Fibroblast of the aortic adventitia (primary cell): ENCODE measurements at regions not wholly inside any gene's neighbourhood (a gene's known extent, or its start where the extent isn't known, plus 50 kb on each side); places are given as distances from the start of the nearest gene placed in this dataset.

Experiments used
- DNase-seq: peaks from one replicate; pipeline ENCODE4 v3.0.0-alpha.2; 2010; ENCODE audit warnings: low read depth
- H3K4me3 ChIP-seq: 2 replicates; pipeline ENCODE4 v1.5.1; 2011; ENCODE audit warnings: low read depth, mild to moderate bottlenecking, control low read depth, low read length, moderate library complexity
- CTCF ChIP-seq: IDR thresholded peaks from 2 replicates; pipeline ENCODE4 v1.5.1; 2011; ENCODE audit warnings: mild to moderate bottlenecking, low read length, control low read depth, inconsistent platforms; ENCODE audit not compliant: insufficient read depth

GRCh38 chr22:49466878-49467595 lies 360.6 kb downstream of the BRD1 start:
- no peak overlapping the region for H3K4me3 ChIP-seq
- no peak for TF ChIP-seq CTCF
- no peak for DNase-seq

GRCh38 chr22:49464037-49464436 lies 363.6 kb downstream of the BRD1 start:
- no peak for DNase-seq
- no peak overlapping the region for H3K4me3 ChIP-seq
- no peak for TF ChIP-seq CTCF

DNA sequence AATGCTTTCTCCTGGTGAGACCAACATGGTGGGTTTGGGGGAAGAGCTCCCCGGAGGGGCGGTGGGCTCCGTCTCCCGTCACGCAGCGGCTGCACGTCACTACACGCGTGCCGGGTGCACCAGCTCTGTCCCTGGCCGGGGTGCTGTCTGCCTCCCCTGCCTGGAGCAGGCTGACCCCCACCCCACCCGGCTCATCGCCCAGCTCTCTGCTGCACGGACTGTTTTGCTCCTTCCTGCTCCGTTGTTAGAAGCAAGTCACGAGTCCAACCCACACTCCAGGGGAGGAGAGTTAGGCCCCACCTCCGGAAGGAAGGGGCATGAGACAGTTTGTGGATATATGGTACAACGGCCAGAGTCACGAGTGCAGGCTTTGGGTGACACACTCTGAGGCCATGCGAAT lies 364.9 kb downstream of the BRD1 start:
- H3K4me3 ChIP-seq: no peak overlapping the region
- no peak for TF ChIP-seq CTCF
- no peak for DNase-seq

- DNase-seq: no peak
- no peak for TF ChIP-seq CTCF
- no peak overlapping the region for H3K4me3 ChIP-seq
Measured at GRCh38 chr22:49462291-49462690, 365.4 kb downstream of the BRD1 start.

DNA sequence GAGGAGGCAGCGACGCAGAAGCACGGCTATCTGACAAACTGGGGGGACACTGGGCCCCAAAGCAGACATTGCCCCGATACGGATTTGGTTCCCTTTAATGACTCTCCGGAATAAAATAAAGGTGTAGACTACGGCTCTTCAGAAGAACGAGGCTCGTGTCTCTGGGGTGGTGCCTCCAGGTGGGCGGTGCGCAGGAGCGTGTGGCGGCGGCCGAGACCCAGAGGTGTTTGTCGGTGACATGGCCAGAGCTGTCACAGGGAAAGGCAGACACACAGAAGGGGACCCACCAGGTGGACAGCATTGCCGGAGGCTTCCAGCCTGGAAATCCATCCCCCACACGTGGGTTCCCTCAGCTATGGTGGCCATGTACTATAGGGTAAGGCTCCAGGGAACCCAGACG lies 366.0 kb downstream of the BRD1 start:
- H3K4me3 ChIP-seq: no peak overlapping the region
- no peak for TF ChIP-seq CTCF
- no peak for DNase-seq

- no peak for DNase-seq
Measured at GRCh38 chr22:49460592-49461281, 366.9 kb downstream of the BRD1 start.

More at GRCh38 chr22:49460592-49461281, 366.9 kb downstream of the BRD1 start:
- H3K4me3 ChIP-seq: no peak overlapping the region
- TF ChIP-seq CTCF: no peak
